ENCODE measurements at regions not wholly inside any gene's neighbourhood (a gene's known extent, or its start where the extent isn't known, plus 50 kb on each side); places are given as distances from the start of the nearest gene placed in this dataset.

GRCh38 chr6:40038626-40039025 is 104.4 kb upstream of the MOCS1 start:
- no peak for TF ChIP-seq ZNF570 (CRISPR knock-in tag; IDR thresholded peaks at IDR 0.05; ENCODE audit: borderline replicate concordance)
- H3K79me2 ChIP-seq (ENCODE audit: insufficient read depth, low read length), result no peaks in the 10 kb centered on the region
- no peak overlapping the region for H3K27ac ChIP-seq (ENCODE audit: extremely low read length, insufficient read depth, low read length)
- no peaks in the 10 kb centered on the region for H3K36me3 ChIP-seq (replicated peaks in 1 of 2; ENCODE audit: control insufficient read depth in 1 of 2, insufficient read depth in 2 of 2, low read length in 2 of 2)
- H2AFZ ChIP-seq (ENCODE audit: low read length), result no peak overlapping the region
- no peaks in the 10 kb centered on the region for H3K4me1 ChIP-seq (ENCODE audit: insufficient read depth, low read length)
- intact Hi-C loops (cut with micrococcal nuclease; ENCODE audit: unreplicated experiment), result no loop called here
- H3K4me3 ChIP-seq (replicated peaks in 1 of 3; ENCODE audit: insufficient read depth in 1 of 3, low read depth in 2 of 3, low read length in 3 of 3), result no peak overlapping the region
- H3K9ac ChIP-seq (ENCODE audit: insufficient read depth, low read depth, low read length), result no peak overlapping the region
- FAIRE-seq (no peak), DNase-seq (ENCODE audit: low spot score) (no peak), ATAC-seq (no peak)
- H4K20me1 ChIP-seq (ENCODE audit: insufficient read depth, low read length), result no peaks in the 10 kb centered on the region
- in situ Hi-C loops (cut with HindIII; ENCODE audit: extremely low pct_ligation_motif_present, low pct_unique_long_range_greater_than_20kb), result no loop called here
- BruUV-seq (replicated peaks), result no TSS peak
- no peak overlapping the region for H3K4me2 ChIP-seq (ENCODE audit: low read depth, low read length)
- no peaks in the 10 kb centered on the region for H3K27me3 ChIP-seq (ENCODE audit: control insufficient read depth in 1 of 2, insufficient read depth in 2 of 2, low read length in 2 of 2)
- ChIA-PET CTCF (ENCODE audit: low intra/inter-chr PET ratio, low total read pairs) (no interaction called here), POLR2A (no interaction called here)
- H3K9me3 ChIP-seq (ENCODE audit: low read length), result peaks cover 83% of the 10 kb centered on the region

GRCh38 chr6:40037271-40037670 is 103.0 kb upstream of the MOCS1 start:
- Histone ChIP-seq H3K4me3 (replicated peaks in 1 of 3; ENCODE audit: insufficient read depth in 1 of 3, low read depth in 2 of 3, low read length in 3 of 3) (no peak overlapping the region), H4K20me1 (ENCODE audit: insufficient read depth, low read length) (no peaks in the 10 kb centered on the region), H3K9ac (ENCODE audit: insufficient read depth, low read depth, low read length) (no peak overlapping the region), H3K27ac (ENCODE audit: extremely low read length, insufficient read depth, low read length) (no peak overlapping the region), H3K36me3 (replicated peaks in 1 of 2; ENCODE audit: control insufficient read depth in 1 of 2, insufficient read depth in 2 of 2, low read length in 2 of 2) (no peaks in the 10 kb centered on the region), H2AFZ (ENCODE audit: low read length) (no peak overlapping the region), H3K79me2 (ENCODE audit: insufficient read depth, low read length) (no peaks in the 10 kb centered on the region), H3K27me3 (ENCODE audit: control insufficient read depth in 1 of 2, insufficient read depth in 2 of 2, low read length in 2 of 2) (no peaks in the 10 kb centered on the region), H3K9me3 (ENCODE audit: low read length) (peaks cover 80% of the 10 kb centered on the region), H3K4me2 (ENCODE audit: low read depth, low read length) (no peak overlapping the region), H3K4me1 (ENCODE audit: insufficient read depth, low read length) (no peaks in the 10 kb centered on the region)
- BruUV-seq (replicated peaks), result no TSS peak
- DNase-seq (ENCODE audit: low spot score), result no peak
- POLR2A ChIA-PET, result no interaction called here
- TF ChIP-seq RBAK (CRISPR knock-in tag; IDR thresholded peaks at IDR 0.05) (no peak), AKAP8 (CRISPR knock-in tag; IDR thresholded peaks at IDR 0.05) (no peak), SNAPC5 (CRISPR knock-in tag; IDR thresholded peaks at IDR 0.05; ENCODE audit: borderline replicate concordance) (no peak), ZBTB26 (CRISPR knock-in tag; IDR thresholded peaks at IDR 0.05; ENCODE audit: borderline replicate concordance) (no peak), ZSCAN12 (CRISPR knock-in tag; IDR thresholded peaks at IDR 0.05) (no peak), ZNF20 (CRISPR knock-in tag; IDR thresholded peaks at IDR 0.05) (no peak), ZNF337 (CRISPR knock-in tag; IDR thresholded peaks at IDR 0.05; ENCODE audit: borderline replicate concordance, low read depth) (no peak)
- CTCF ChIA-PET (ENCODE audit: low intra/inter-chr PET ratio, low total read pairs), result no interaction called here
- in situ Hi-C loops (cut with HindIII; ENCODE audit: extremely low pct_ligation_motif_present, low pct_unique_long_range_greater_than_20kb) (no loop called here), intact Hi-C loops (cut with micrococcal nuclease; ENCODE audit: unreplicated experiment) (no loop called here)
- FAIRE-seq, result no peak
- ATAC-seq, result no peak
